RKO (cell line): ENCODE measurements at regions not wholly inside any gene's neighbourhood (a gene's known extent, or its start where the extent isn't known, plus 50 kb on each side); places are given as distances from the start of the nearest gene placed in this dataset.

ENCODE experiments used
- DNase-seq: peaks from one replicate; pipeline ENCODE4 v3.0.0-alpha.2; 2016; ENCODE audit warnings: low spot score

GRCh38 chr12:69096669-69097335 lies 142.6 kb upstream of the CPSF6 start:
- DNase-seq = no peak

- DNase-seq = no peak
Observed at GRCh38 chr12:69097619-69098368, 141.6 kb upstream of the CPSF6 start.

- DNase-seq = no peak
Observed at GRCh38 chr12:69099201-69099837, 140.1 kb upstream of the CPSF6 start.

- no peak for DNase-seq
Observed at GRCh38 chr12:69101505-69101904, 137.9 kb upstream of the CPSF6 start.

- no peak for DNase-seq
Observed at GRCh38 chr12:69102856-69103255, 136.5 kb upstream of the CPSF6 start.

GRCh38 chr12:69105101-69105962 lies 134.0 kb upstream of the CPSF6 start:
- no peak for DNase-seq

- no peak for DNase-seq
Observed at GRCh38 chr12:69106482-69107118, 132.8 kb upstream of the CPSF6 start.

- no peak for DNase-seq
Observed at GRCh38 chr12:69107541-69107940, 131.8 kb upstream of the CPSF6 start.

- DNase-seq = no peak
Observed at GRCh38 chr12:69108037-69108436, 131.3 kb upstream of the CPSF6 start.

GRCh38 chr12:69112616-69113015 lies 126.8 kb upstream of the CPSF6 start:
- no peak for DNase-seq

- DNase-seq = no peak
Observed at GRCh38 chr12:69115099-69115498, 124.3 kb upstream of the CPSF6 start.

GRCh38 chr12:69115951-69116350 lies 123.4 kb upstream of the CPSF6 start:
- no peak for DNase-seq

GRCh38 chr12:69117566-69118266 lies 121.7 kb upstream of the CPSF6 start:
- DNase-seq = no peak

- no peak for DNase-seq
Observed at GRCh38 chr12:69118516-69118915, 120.9 kb upstream of the CPSF6 start.

- no peak for DNase-seq
Observed at GRCh38 chr12:69119770-69120169, 119.6 kb upstream of the CPSF6 start.

- DNase-seq = no peak
Observed at GRCh38 chr12:69120354-69120753, 119.0 kb upstream of the CPSF6 start.

- no peak for DNase-seq
Observed at GRCh38 chr12:69123311-69123710, 116.1 kb upstream of the CPSF6 start.

- DNase-seq = no peak
Observed at GRCh38 chr12:69123919-69124638, 115.3 kb upstream of the CPSF6 start.

- DNase-seq = no peak
Observed at GRCh38 chr12:69129017-69129416, 110.4 kb upstream of the CPSF6 start.

GRCh38 chr12:69129564-69129963 lies 109.8 kb upstream of the CPSF6 start:
- no peak for DNase-seq
